GM12878 (cell line): ENCODE measurements at regions not wholly inside any gene's neighbourhood (a gene's known extent, or its start where the extent isn't known, plus 50 kb on each side); places are given as distances from the start of the nearest gene placed in this dataset.

Experiments used
- ATAC-seq: fragments of 200-7000 bp; cut with Tn5 transposase; 3 replicates; pipeline ENCODE4 v1.9.1; 2020; ENCODE audit warnings: mild to moderate bottlenecking, moderate library complexity
- BruUV-seq: library from RNA; stranded (reverse); fragments of 400-500 nt; replicated peaks from 2 replicates; lab custom pipeline; 2021; lab: Mats Ljungman, UMichigan
- CTCF ChIA-PET: fragments of 300-600 bp; sonication (Branson Sonifier 250); formaldehyde crosslinking; extraction: SDS; loops from one replicate; lab custom pipeline; 2021; ENCODE audit warnings: inconsistent platforms; lab: Yijun Ruan, JAX
- POLR2A ChIA-PET: fragments of 350-600 bp; formaldehyde crosslinking; extraction: SDS; loops from one replicate; lab custom pipeline; 2021; ENCODE audit warnings: inconsistent platforms; lab: Charles Lee
- RAD21 ChIA-PET: fragments of 300-600 bp; sonication (Branson Sonifier 250); formaldehyde crosslinking; loops from one replicate; lab custom pipeline; 2023; ENCODE audit warnings: antibody characterized with exemption; ENCODE audit not compliant: unreplicated experiment; lab: Charles Lee
- SMC1A ChIA-PET: fragments of 300-600 bp; sonication (Branson Sonifier 250); formaldehyde crosslinking; loops from one replicate; lab custom pipeline; 2023; ENCODE audit not compliant: unreplicated experiment, uncharacterized antibody; lab: Charles Lee
- DNase-seq: peaks from one replicate; pipeline ENCODE4 v3.0.0-alpha.2; 2011; ENCODE audit warnings: low read depth, low spot score
- FAIRE-seq: peaks from 3 replicates; lab custom pipeline; 2011; peaks lifted over from hg19 to GRCh38; lab: Jason Lieb, UNC
- H2AFZ ChIP-seq: 2 replicates; pipeline ENCODE4 v1.6.0; 2011; ENCODE audit warnings: low read depth, low read length, control low read depth; ENCODE audit not compliant: control insufficient read depth
- H3K27ac ChIP-seq: 2 replicates; pipeline ENCODE4 v1.5.1; 2011; ENCODE audit warnings: control low read depth; ENCODE audit not compliant: control insufficient read depth, insufficient read depth
- H3K27me3 ChIP-seq, 2 experiments: replicated peaks in 1 of 2; 2 replicates each; pipeline versions ENCODE4 v1.6.0 to v1.6.1; 2011; ENCODE audit warnings: low read length in 1 of 2; ENCODE audit not compliant: control insufficient read depth in 2 of 2, insufficient read depth in 2 of 2
- H3K36me3 ChIP-seq, 2 experiments: 2 replicates each; pipeline ENCODE4 v1.5.1; 2011; ENCODE audit warnings: low read length in 1 of 2; ENCODE audit not compliant: control insufficient read depth in 2 of 2, insufficient read depth in 2 of 2
- H3K4me1 ChIP-seq: 2 replicates; pipeline ENCODE4 v1.6.1; 2011; ENCODE audit warnings: mild to moderate bottlenecking, low read length, moderate library complexity, mixed read lengths; ENCODE audit not compliant: control insufficient read depth, insufficient read depth
- H3K4me2 ChIP-seq: 2 replicates; pipeline ENCODE4 v1.6.0; 2011; ENCODE audit warnings: control low read depth; ENCODE audit not compliant: control insufficient read depth, insufficient read depth
- H3K4me3 ChIP-seq: fragments of 200-600 bp; sonication (generic); 2 replicates; pipeline ENCODE4 v1.5.1; 2016
- H3K79me2 ChIP-seq: 2 replicates; pipeline ENCODE4 v1.6.0; 2011; ENCODE audit warnings: low read length; ENCODE audit not compliant: control insufficient read depth, insufficient read depth
- H3K9ac ChIP-seq: 2 replicates; pipeline ENCODE4 v1.8.0; 2011; ENCODE audit warnings: low read length, control low read depth, mixed read lengths; ENCODE audit not compliant: control insufficient read depth, insufficient read depth
- H3K9me3 ChIP-seq: replicated peaks from 3 replicates; pipeline ENCODE4 v1.5.1; 2011; ENCODE audit warnings: mild to moderate bottlenecking, low read length; ENCODE audit not compliant: control insufficient read depth, insufficient read depth
- H4K20me1 ChIP-seq: 2 replicates; pipeline ENCODE4 v1.6.0; 2011; ENCODE audit not compliant: control insufficient read depth, insufficient read depth
- ASH2L ChIP-seq: fragments of 300-600, 200-600 bp; sonication (generic); IDR thresholded peaks from 2 replicates; pipeline ENCODE4 v1.6.1; 2017; ENCODE audit warnings: low read depth, mild to moderate bottlenecking, borderline replicate concordance
- ATF2 ChIP-seq: IDR thresholded peaks from 2 replicates; pipeline ENCODE4 v1.6.1; 2012; ENCODE audit warnings: low read length, inconsistent platforms
- BCL11A ChIP-seq: IDR thresholded peaks from 2 replicates; pipeline ENCODE4 v1.6.1; 2011; ENCODE audit warnings: low read depth, low read length
- CHD1 ChIP-seq: IDR thresholded peaks from 2 replicates; pipeline ENCODE4 v1.6.1; 2012; ENCODE audit warnings: low read depth, low read length, improper control_type of control experiment
- E2F8 ChIP-seq: fragments of 450-650 bp; IDR thresholded peaks from 2 replicates; pipeline ENCODE4 v1.6.1; 2018; ENCODE audit warnings: mild to moderate bottlenecking, low read depth, moderate library complexity; ENCODE audit not compliant: partially characterized antibody
- ELK1 ChIP-seq: IDR thresholded peaks from 2 replicates; pipeline ENCODE4 v1.6.1; 2012; ENCODE audit warnings: low read depth, low read length, improper control_type of control experiment
- NFYB ChIP-seq: IDR thresholded peaks from 2 replicates; pipeline ENCODE4 v1.6.1; 2011; ENCODE audit warnings: low read depth, mild to moderate bottlenecking, low read length, improper control_type of control experiment, moderate library complexity; ENCODE audit not compliant: insufficient read depth
- PML ChIP-seq: IDR thresholded peaks from 2 replicates; pipeline ENCODE4 v1.6.1; 2012; ENCODE audit warnings: low read length, inconsistent platforms
- RUNX3 ChIP-seq: IDR thresholded peaks from 2 replicates; pipeline ENCODE4 v1.6.1; 2012; ENCODE audit warnings: low read length, inconsistent platforms
- TBL1XR1 ChIP-seq: IDR thresholded peaks from 2 replicates; pipeline ENCODE4 v1.6.1; 2012; ENCODE audit warnings: low read depth, low read length, improper control_type of control experiment
- YY1 ChIP-seq: IDR thresholded peaks from 2 replicates; pipeline ENCODE4 v1.6.1; 2011; ENCODE audit warnings: low read depth, mild to moderate bottlenecking, low read length
- ZBTB33 ChIP-seq: fragments of 450-650 bp; IDR thresholded peaks from 2 replicates; pipeline ENCODE4 v1.6.1; 2017; ENCODE audit warnings: mild to moderate bottlenecking
- WGBS: methylation state at CpG from one replicate; pipeline ENCODE4 v1.1.6; 2016; ENCODE audit warnings: low lambda C conversion rate; ENCODE audit not compliant: insufficient replicate concordance, insufficient coverage; ENCODE audit errors: missing lambda C conversion rate; 5-methylcytosine and 5-hydroxymethylcytosine counted together
- in situ Hi-C: fragments of 300-500 bp; cut with MboI; formaldehyde crosslinking; loops from 9 replicates; pipeline ENCODE4 v1.14.3; 2018; ENCODE audit warnings: mixed read lengths
- intact Hi-C: fragments of 100-400 bp; cut with micrococcal nuclease; formaldehyde crosslinking; loops from one replicate; pipeline ENCODE4 v1.14.2; 2022; ENCODE audit not compliant: unreplicated experiment

GRCh38 chr20:40960101-40960500, 68.5 kb upstream of the TOP1 start:
- SMC1A ChIA-PET, result no interaction called here

GRCh38 chr20:40960521-40960956, 68.1 kb upstream of the TOP1 start:
- SMC1A ChIA-PET, result no interaction called here
- no peak for DNase-seq
- Histone ChIP-seq H3K9me3 (no peaks in the 10 kb centered on the region; the same call in 2 of the 3 replicates), H2AFZ (no peak overlapping the region), H3K79me2 (no peaks in the 10 kb centered on the region), H3K36me3 (no peaks in the 10 kb centered on the region), H3K27me3 (no peaks in the 10 kb centered on the region; a peak in 1 of 4 replicates), H3K9ac (no peak overlapping the region), H4K20me1 (no peaks in the 10 kb centered on the region), H3K27ac (no peak overlapping the region), H3K4me3 (no peak overlapping the region), H3K4me2 (no peak overlapping the region), H3K4me1 (peaks cover 3% of the 10 kb centered on the region; the same call in 1 of the 2 replicates)
- POLR2A ChIA-PET, result no interaction called here
- ATAC-seq, result no peak
- no TSS peak for BruUV-seq
- no peak for FAIRE-seq
- 67% methylated on average over 10 of the region's 10 CpGs for WGBS
- in situ Hi-C loops, result loop anchor here (10.0 kb wide), 2 partner anchors 274 to 1076 kb away; no protein-coding TSS in a partner anchor
- RAD21 ChIA-PET, result no interaction called here
- CTCF ChIA-PET, result interaction anchor here (4.3 kb wide), 1 partner anchor 220 kb away, joined by 53 read pairs; no protein-coding TSS in a partner anchor
- intact Hi-C loops, result no loop called here
- TF ChIP-seq ATF2 (no peak), ELK1 (no peak), YY1 (no peak), ZBTB33 (no peak), E2F8 (no peak), CHD1 (no peak), TBL1XR1 (no peak), PML (no peak)

More at GRCh38 chr20:40960101-40960500, 68.5 kb upstream of the TOP1 start:
- ChIA-PET RAD21 (no interaction called here), POLR2A (no interaction called here)
- no peak for ATAC-seq
- Histone ChIP-seq H3K4me1 (peaks cover 3% of the 10 kb centered on the region; the same call in 1 of the 2 replicates), H4K20me1 (no peaks in the 10 kb centered on the region), H3K9ac (no peak overlapping the region)
- BruUV-seq, result no TSS peak
- intact Hi-C loops, result no loop called here
- TF ChIP-seq NFYB (no peak), YY1 (no peak), RUNX3 (no peak), BCL11A (no peak), ASH2L (no peak)
- TF ChIP-seq, all 136 proteins: peak for 0
- CTCF ChIA-PET, result interaction anchor here (0.5 kb wide), 1 partner anchor 250 kb away, joined by 3 read pairs; no protein-coding TSS in a partner anchor
- Histone ChIP-seq H3K27me3 (no peaks in the 10 kb centered on the region; a peak in 1 of 4 replicates), H3K79me2 (no peaks in the 10 kb centered on the region), H3K4me3 (no peak overlapping the region), H3K27ac (no peak overlapping the region), H3K36me3 (no peaks in the 10 kb centered on the region), H2AFZ (no peak overlapping the region), H3K9me3 (no peaks in the 10 kb centered on the region; the same call in 2 of the 3 replicates), H3K4me2 (no peak overlapping the region)
- in situ Hi-C loops, result loop anchor here (10.0 kb wide), 2 partner anchors 275 to 1075 kb away; no protein-coding TSS in a partner anchor
- DNase-seq, result no peak
- WGBS, result 43% methylated on average over 4 of the region's 4 CpGs
- no peak for FAIRE-seq
